Keratinocyte (primary cell): ENCODE measurements at regions not wholly inside any gene's neighbourhood (a gene's known extent, or its start where the extent isn't known, plus 50 kb on each side); places are given as distances from the start of the nearest gene placed in this dataset.

ENCODE experiments used
- DNase-seq: peaks from one replicate; pipeline ENCODE4 v3.0.0-alpha.2; 2011; ENCODE audit warnings: low read depth, missing footprints, low spot score
- FAIRE-seq: peaks from 2 replicates; lab custom pipeline; 2011; peaks lifted over from hg19 to GRCh38; lab: Jason Lieb, UNC
- H2AFZ ChIP-seq: 2 replicates; pipeline ENCODE4 v1.6.0; 2012; ENCODE audit warnings: low read length, control low read depth, inconsistent platforms; ENCODE audit not compliant: control insufficient read depth
- H3K27ac ChIP-seq: 2 replicates; pipeline ENCODE4 v1.5.1; 2011; ENCODE audit warnings: low read length; ENCODE audit not compliant: control insufficient read depth, insufficient read depth
- H3K27me3 ChIP-seq: 3 replicates; pipeline ENCODE4 v1.6.0; 2011; ENCODE audit warnings: low read length; ENCODE audit not compliant: control insufficient read depth, insufficient read depth; ENCODE audit errors: extremely low read depth
- H3K36me3 ChIP-seq, 2 experiments: 2 replicates in 1 of 2; 3 replicates in 1 of 2; pipeline ENCODE4 v1.5.1; 2011; ENCODE audit warnings: low read length in 2 of 2, mild to moderate bottlenecking in 1 of 2; ENCODE audit not compliant: control insufficient read depth in 2 of 2, insufficient read depth in 2 of 2; ENCODE audit errors: extremely low read depth in 1 of 2
- H3K4me1 ChIP-seq: 3 replicates; pipeline ENCODE4 v1.5.1; 2011; ENCODE audit warnings: low read length; ENCODE audit not compliant: control insufficient read depth, insufficient read depth; ENCODE audit errors: extremely low read depth
- H3K4me2 ChIP-seq: 3 replicates; pipeline ENCODE4 v1.6.0; 2011; ENCODE audit warnings: low read depth, low read length; ENCODE audit not compliant: control insufficient read depth, insufficient read depth; ENCODE audit errors: extremely low read depth
- H3K4me3 ChIP-seq, 3 experiments: fragments of 200-600 bp in 1 of 3; sonication (generic) in 1 of 3; 2 replicates in 2 of 3; 3 replicates in 1 of 3; pipeline ENCODE4 v1.5.1; 2011 to 2016; ENCODE audit warnings: low read length in 3 of 3, mild to moderate bottlenecking in 3 of 3, control low read depth in 2 of 3, inconsistent platforms in 1 of 3, low read depth in 1 of 3, mixed read lengths in 1 of 3, mixed run types in 1 of 3, moderate library complexity in 1 of 3; ENCODE audit not compliant: control insufficient read depth in 2 of 3, insufficient read depth in 2 of 3; ENCODE audit errors: extremely low read depth in 1 of 3
- H3K79me2 ChIP-seq: 2 replicates; pipeline ENCODE4 v1.6.0; 2012; ENCODE audit warnings: low read length; ENCODE audit not compliant: control insufficient read depth, insufficient read depth
- H3K9ac ChIP-seq: 3 replicates; pipeline ENCODE4 v1.6.0; 2011; ENCODE audit warnings: low read length; ENCODE audit not compliant: control insufficient read depth, insufficient read depth; ENCODE audit errors: extremely low read depth
- H3K9me1 ChIP-seq: 3 replicates; pipeline ENCODE4 v1.6.0; 2011; ENCODE audit warnings: low read length; ENCODE audit not compliant: control insufficient read depth, insufficient read depth; ENCODE audit errors: extremely low read depth
- H3K9me3 ChIP-seq: 2 replicates; pipeline ENCODE4 v1.5.1; 2012; ENCODE audit warnings: low read depth, low read length; ENCODE audit not compliant: control insufficient read depth
- H4K20me1 ChIP-seq: 3 replicates; pipeline ENCODE4 v1.6.0; 2011; ENCODE audit warnings: low read length; ENCODE audit not compliant: control insufficient read depth, insufficient read depth; ENCODE audit errors: extremely low read depth
- CTCF ChIP-seq, 3 experiments: IDR thresholded peaks in 1 of 3; conservative IDR thresholded peaks in 1 of 3; optimal IDR thresholded peaks in 1 of 3; 2 replicates in 2 of 3; 3 replicates in 1 of 3; pipeline versions ENCODE3 to v1.5.1; 2011; ENCODE audit warnings: low read length in 3 of 3, mild to moderate bottlenecking in 3 of 3, moderate library complexity in 2 of 3, control low read depth in 1 of 3, inconsistent platforms in 1 of 3; ENCODE audit not compliant: insufficient read depth in 2 of 3; ENCODE audit errors: extremely low read depth in 1 of 3
- EZH2 ChIP-seq: IDR thresholded peaks from one replicate; pipeline ENCODE4 v1.6.1; 2012; ENCODE audit warnings: inconsistent platforms, mild to moderate bottlenecking, low read length, moderate library complexity
- dilution Hi-C: fragments of 300-500 bp; cut with MboI; formaldehyde crosslinking; loops from one replicate; pipeline ENCODE4 v1.7.0; 2020; ENCODE audit warnings: low sequenced_read_pairs; ENCODE audit not compliant: extremely low pct_ligation_motif_present

- Histone ChIP-seq H3K9ac (no peak overlapping the region), H2AFZ (no peak overlapping the region), H4K20me1 (no peaks in the 10 kb centered on the region), H3K9me3 (no peaks in the 10 kb centered on the region), H3K79me2 (no peaks in the 10 kb centered on the region), H3K4me1 (no peaks in the 10 kb centered on the region), H3K27ac (no peak overlapping the region), H3K27me3 (no peaks in the 10 kb centered on the region), H3K4me3 (no peak overlapping the region), H3K36me3 (no peaks in the 10 kb centered on the region), H3K4me2 (no peak overlapping the region), H3K9me1 (no peaks in the 10 kb centered on the region)
- dilution Hi-C loops = no loop called here
- TF ChIP-seq CTCF (optimal IDR thresholded peaks at IDR 0.05 in 1 of 3, IDR thresholded peaks at IDR 0.05 in 1 of 3, conservative IDR thresholded peaks at IDR 0.05 in 1 of 3; ENCODE audit: extremely low read depth in 1 of 3, insufficient read depth in 2 of 3, low read length in 3 of 3) (no peak), EZH2 (no peak)
- no peak for FAIRE-seq
- no peak for DNase-seq
These were observed 89.0 kb downstream of the DRD1 start for GRCh38 chr5:175354964-175355363.

- Histone ChIP-seq H3K36me3 (no peaks in the 10 kb centered on the region), H3K27me3 (no peaks in the 10 kb centered on the region), H3K79me2 (no peaks in the 10 kb centered on the region), H3K9ac (no peak overlapping the region), H4K20me1 (no peaks in the 10 kb centered on the region), H2AFZ (no peak overlapping the region), H3K4me2 (no peak overlapping the region), H3K9me1 (no peaks in the 10 kb centered on the region), H3K27ac (no peak overlapping the region), H3K4me1 (no peaks in the 10 kb centered on the region), H3K4me3 (no peak overlapping the region), H3K9me3 (no peaks in the 10 kb centered on the region)
- dilution Hi-C loops = no loop called here
- no peak for FAIRE-seq
- DNase-seq = no peak
- no peak for TF ChIP-seq EZH2
- no peak for TF ChIP-seq CTCF (optimal IDR thresholded peaks at IDR 0.05 in 1 of 3, IDR thresholded peaks at IDR 0.05 in 1 of 3, conservative IDR thresholded peaks at IDR 0.05 in 1 of 3; ENCODE audit: extremely low read depth in 1 of 3, insufficient read depth in 2 of 3, low read length in 3 of 3)
These were observed 90.1 kb downstream of the DRD1 start for GRCh38 chr5:175353926-175354325.
